SKM-1 treated with dmso at 0.1 percent for 144 hours (cell line): ENCODE measurements at regions not wholly inside any gene's neighbourhood (a gene's known extent, or its start where the extent isn't known, plus 50 kb on each side); places are given as distances from the start of the nearest gene placed in this dataset.

Experiments
- DNase-seq: peaks from one replicate; lab custom pipeline; 2025; ENCODE audit not compliant: unreplicated experiment; lab: John Stamatoyannopoulos, UW

GRCh38 chr4:41359422-41359775 is 102.7 kb downstream of the UCHL1 start:
- no peak for DNase-seq

- DNase-seq = no peak
These were observed 103.1 kb downstream of the UCHL1 start for GRCh38 chr4:41359836-41360213.

DNA sequence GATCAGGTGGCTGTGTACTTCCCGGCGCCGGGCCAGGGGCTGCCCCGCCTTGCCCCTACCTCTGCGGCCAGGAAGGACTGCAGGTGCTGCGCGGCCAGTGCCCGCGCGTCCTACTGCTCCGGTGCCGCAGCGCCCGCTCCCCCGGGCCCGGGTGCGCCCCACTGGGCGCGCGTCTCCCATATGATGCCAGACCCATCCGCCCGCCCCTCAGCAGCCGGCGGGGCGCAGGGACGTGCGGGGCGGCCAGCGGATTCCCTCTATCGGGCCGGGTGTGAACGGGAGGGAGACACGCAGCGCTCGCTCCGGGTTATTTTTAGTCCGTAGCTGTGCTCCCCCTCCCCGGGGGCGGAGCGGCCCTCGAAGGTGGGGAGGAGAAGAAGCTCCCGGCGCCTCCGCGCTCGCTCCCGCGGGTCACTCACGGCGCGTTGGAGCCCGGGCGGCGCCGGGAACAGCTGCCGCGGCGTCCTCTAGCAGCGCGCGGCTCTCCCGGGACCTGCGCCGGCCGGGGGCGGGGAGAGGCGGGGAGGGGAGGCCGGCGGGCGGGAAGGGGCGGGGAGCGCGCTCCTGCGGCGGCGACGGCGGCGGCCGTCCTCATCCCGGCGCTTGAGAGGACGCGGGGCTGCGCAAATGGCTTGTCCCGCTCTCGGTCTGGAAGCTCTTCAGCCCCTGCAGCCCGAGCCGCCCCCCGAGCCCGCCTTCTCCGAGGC is 103.6 kb downstream of the UCHL1 start:
- DNase-seq = no peak

GRCh38 chr4:41360921-41361793 is 104.4 kb downstream of the UCHL1 start:
- DNase-seq = no peak

DNA sequence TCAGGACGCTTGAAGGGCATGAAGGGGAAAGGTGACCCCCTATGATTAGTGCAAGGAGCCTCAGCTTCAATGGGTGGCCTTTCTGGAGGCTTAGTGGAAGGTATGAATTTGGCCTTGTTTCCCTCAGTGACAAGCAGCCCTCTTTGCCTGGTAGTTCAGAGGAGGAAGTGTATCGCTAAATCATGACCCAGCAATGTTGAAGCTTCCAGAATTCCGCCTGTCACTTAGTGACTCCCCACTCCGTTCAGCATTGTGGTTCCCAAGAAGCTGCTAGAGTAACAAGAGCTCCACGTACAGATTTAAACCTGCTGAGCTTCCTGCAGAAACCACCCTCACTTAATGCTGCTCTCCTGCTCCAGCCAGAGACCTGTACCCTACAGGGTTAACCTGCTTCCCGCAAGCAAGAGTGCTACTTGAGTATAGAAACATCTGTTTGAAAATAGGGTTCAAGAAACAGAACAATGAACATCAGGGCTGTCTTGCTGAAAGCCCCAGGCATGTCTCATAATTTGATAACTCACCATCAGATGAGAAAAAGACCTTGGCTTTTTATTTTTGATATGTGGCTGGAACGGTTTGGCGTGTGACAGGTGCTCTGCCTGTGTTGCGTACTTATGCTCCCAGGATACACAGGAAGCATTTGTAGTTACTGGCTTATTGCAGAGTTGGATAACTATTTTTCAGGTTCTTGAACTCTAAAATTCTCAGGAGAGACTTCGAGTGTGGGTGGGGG is 105.2 kb downstream of the UCHL1 start:
- DNase-seq = no peak

DNA sequence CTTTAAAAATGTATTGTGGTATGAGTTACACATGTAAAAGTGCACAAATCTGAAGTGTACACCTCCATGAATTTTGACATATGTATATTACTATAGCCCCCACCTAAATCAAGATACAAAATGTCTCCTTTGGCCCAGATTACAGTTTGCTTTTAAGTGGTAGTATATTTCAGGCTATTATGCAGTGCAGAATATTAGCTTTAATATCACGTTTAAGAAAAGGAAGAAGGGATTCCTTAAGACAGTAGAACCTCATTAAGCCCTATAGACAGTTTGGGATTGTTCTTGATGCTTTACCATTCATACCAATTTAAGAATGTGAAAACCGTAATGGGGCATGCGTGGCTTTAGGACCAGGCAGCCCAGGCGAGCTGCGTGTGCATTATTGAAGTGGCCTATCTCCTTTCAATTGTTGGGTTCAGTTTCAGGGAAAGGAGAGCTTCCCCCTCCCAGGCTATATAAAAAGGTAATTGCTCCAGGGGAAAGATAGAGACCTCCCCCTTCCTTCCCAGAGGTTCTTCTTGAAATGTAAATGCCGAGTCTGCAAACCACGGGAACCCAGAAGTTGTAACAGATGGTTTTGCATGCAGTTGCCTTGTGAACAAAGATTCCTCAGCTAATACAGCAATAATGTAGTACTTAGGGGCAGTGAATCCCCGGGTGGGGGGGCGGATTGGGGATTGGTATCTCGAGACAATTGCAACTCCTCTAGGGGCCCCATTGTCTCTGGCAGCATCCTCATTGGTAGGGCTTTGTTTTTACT is 106.1 kb downstream of the UCHL1 start:
- DNase-seq = no peak

DNA sequence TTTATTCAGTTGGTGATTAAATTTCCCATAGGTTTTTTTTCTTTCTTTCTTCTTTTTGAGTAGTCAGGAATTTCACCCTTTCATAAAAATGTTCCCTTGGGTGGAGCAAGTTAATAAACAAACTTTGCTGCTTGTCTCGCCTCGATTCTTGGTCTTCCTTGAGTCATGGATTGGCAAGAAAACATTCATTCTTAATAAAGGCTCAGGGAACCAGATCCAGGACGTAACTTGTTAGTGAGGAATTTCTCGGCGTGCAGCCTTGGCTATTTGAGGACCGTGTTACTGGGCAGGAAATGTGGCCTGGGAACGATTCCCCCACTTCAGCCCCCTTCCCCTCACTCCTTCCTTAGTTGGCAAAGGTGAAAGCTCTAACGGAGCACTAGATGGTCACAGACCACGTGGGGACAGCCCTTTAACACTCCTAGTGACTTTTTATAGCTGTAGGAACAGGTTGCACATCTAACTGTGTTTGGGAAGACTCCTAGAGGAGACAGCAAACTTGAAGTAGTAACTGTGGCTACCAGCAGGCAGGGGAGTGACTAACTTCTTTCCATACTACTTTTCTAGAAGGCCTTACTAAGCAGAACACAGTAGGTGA is 106.8 kb downstream of the UCHL1 start:
- DNase-seq = no peak

DNA sequence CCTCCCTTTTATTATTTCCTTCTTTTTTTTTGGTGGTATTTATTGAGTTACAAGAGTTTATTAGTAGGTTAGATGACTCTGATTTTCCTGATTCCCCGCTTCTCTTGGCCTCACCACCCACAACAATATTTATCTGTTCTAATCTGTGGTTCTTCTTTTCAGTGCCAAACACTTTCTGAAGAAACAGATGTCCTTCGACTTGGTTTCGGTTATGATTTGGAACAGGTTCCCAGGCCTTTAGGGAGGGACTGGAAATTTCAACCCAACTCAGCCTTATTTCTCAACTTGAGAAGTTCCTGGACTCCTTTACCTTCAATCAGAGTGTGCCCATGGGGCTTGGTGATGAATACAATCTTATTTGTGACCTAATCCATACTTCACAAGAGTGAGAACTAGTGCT is 108.1 kb downstream of the UCHL1 start:
- no peak for DNase-seq

- no peak for DNase-seq
These were observed 109.0 kb downstream of the UCHL1 start for GRCh38 chr4:41365681-41366080.

GRCh38 chr4:41366911-41367517 is 110.3 kb downstream of the UCHL1 start:
- no peak for DNase-seq

DNA sequence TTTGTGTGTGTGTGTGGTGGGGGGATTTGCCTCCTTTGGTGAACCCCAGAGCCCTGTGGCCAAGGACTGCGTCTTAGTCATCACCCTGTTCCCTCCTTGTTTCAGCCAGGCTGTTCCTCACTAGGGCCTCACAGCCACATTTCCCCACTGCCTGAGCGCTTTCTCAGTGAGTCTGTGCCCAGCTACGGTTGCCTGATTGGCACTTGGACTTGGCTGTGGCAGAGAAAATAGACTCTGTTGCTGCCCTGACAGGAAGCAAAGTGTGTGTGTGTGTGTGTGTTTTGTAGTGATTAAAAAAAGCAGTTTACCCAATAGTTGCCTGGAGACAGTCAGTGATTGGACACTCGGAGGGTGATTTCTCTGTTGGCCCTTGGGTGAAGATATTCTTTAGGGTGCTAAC is 113.0 kb downstream of the UCHL1 start:
- DNase-seq = no peak

GRCh38 chr4:41373221-41373620 is 116.5 kb downstream of the UCHL1 start:
- DNase-seq = no peak

DNA sequence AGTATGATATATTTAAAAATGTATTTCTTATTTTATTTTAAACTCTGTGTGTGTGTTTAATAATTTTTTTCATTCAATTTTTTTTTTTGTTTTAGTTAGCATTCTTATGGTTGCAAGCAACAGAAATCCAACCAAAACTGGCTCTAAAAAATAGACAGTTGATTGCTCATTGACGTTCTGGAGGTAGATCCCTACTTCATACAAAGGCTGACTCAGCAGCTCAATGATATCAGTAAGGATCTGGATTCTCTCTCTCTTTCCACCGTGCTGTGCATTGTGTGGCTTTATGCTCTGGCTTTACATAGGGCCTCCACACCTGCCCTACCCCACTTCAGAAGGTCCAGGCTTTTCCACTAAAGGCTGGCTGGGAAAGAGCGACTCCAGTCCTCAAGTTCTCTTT is 117.8 kb downstream of the UCHL1 start:
- no peak for DNase-seq

- DNase-seq = no peak
These were observed 118.8 kb downstream of the UCHL1 start for GRCh38 chr4:41375561-41375960.

- no peak for DNase-seq
These were observed 120.5 kb downstream of the UCHL1 start for GRCh38 chr4:41377196-41377595.

GRCh38 chr4:41379230-41379629 is 122.5 kb downstream of the UCHL1 start:
- DNase-seq = no peak

- DNase-seq = no peak
These were observed 123.9 kb downstream of the UCHL1 start for GRCh38 chr4:41380511-41381157.

DNA sequence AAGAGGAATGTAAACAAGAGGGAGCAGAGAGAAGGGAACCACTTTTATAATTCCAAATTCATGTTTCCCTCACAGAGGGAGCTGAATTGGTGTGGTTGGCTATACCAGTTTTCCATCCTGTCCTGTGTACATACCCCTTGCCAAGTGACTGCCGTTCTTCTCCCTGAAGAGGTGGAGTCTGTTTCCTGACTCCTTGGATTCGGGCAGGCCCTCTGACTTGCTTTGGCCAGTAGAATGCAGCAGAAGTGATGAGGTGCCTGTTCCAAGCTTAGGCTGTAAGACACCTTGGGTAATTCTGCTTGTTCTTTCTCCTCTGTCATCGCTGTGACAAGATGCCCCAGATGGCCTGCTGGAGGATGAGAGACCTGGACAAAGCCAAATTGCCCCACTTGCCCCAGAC is 124.7 kb downstream of the UCHL1 start:
- DNase-seq = no peak

DNA sequence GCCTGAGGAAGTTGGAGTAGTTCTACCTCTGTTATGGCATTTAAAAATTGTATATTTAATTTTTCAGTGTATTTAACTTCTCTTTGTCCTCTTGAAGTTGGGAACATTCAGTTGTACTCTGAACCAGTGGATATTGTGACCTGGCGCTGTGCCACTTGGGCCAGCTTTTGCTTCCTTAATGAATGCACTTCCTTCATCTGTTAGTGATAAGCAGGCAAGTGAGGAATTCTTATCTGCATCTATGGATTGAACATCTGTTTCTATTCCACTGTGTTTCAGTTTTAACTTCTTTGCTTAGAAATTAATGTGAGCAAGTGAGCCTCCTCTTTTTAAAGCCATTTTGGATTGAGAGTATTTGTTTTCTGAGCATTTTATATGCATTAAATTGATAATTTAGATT is 128.3 kb downstream of the UCHL1 start:
- no peak for DNase-seq

DNA sequence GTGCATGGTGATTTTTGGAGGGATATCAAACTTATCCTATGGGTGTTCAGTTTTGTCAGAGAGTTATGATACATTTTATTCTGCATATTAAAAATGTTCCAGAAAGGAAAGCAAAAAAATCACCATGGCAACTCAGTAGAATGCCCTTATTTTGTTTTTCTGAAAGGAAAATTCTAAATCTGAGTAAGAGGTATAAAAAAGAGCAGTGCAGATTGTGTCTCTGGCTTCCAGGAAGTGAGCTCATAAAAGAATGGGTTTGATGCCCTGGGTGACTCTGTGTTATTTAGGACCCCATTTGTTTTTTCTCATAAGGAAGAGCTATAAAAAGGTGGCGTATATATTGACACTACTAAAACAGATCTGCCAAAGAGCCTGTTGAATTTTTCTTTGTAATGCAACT is 128.8 kb downstream of the UCHL1 start:
- no peak for DNase-seq
